Testis (tissue), 2 donors: ENCODE measurements at regions not wholly inside any gene's neighbourhood (a gene's known extent, or its start where the extent isn't known, plus 50 kb on each side); places are given as distances from the start of the nearest gene placed in this dataset.

Source experiments
- CTCF ChIP-seq, 3 experiments: fragments of 450-650 bp in 2 of 3; fragments of 200-600 bp in 1 of 3; sonication (generic) in 1 of 3; IDR thresholded peaks; one replicate each; pipeline ENCODE4 v1.5.1; 2016 to 2019; ENCODE audit warnings: antibody characterized with exemption in 3 of 3, mild to moderate bottlenecking in 2 of 3, moderate library complexity in 1 of 3
- POLR2A ChIP-seq: fragments of 450-650 bp; IDR thresholded peaks from one replicate; pipeline ENCODE4 v1.6.1; 2017; ENCODE audit warnings: antibody characterized with exemption, mild to moderate bottlenecking, moderate library complexity

- no peak for TF ChIP-seq CTCF (IDR thresholded peaks at IDR 0.05)
- TF ChIP-seq POLR2A, result no peak
Observed at GRCh38 chr13:63024458-63024857, 1608.8 kb upstream of the PCDH20 start.
